ENCODE measurements at regions not wholly inside any gene's neighbourhood (a gene's known extent, or its start where the extent isn't known, plus 50 kb on each side); places are given as distances from the start of the nearest gene placed in this dataset.

- no peak for DNase-seq (ENCODE audit: extremely low spot score, unreplicated experiment)
- no peaks in the 10 kb centered on the region for H3K9me3 Mint-ChIP-seq (ENCODE audit: unreplicated experiment)
Observed at GRCh38 chr6:23940466-23940865, 185.5 kb upstream of the NRSN1 start.

GRCh38 chr6:23951691-23952090 lies 174.3 kb upstream of the NRSN1 start:
- no peak for DNase-seq (ENCODE audit: extremely low spot score, unreplicated experiment)
- TF ChIP-seq CTCF (IDR thresholded peaks at IDR 0.05): no peak
- no peaks in the 10 kb centered on the region for H3K9me3 Mint-ChIP-seq (ENCODE audit: unreplicated experiment)
- no peaks in the 10 kb centered on the region for H3K36me3 Mint-ChIP-seq (ENCODE audit: unreplicated experiment)
- H3K27me3 Mint-ChIP-seq (ENCODE audit: unreplicated experiment): no peaks in the 10 kb centered on the region
- H3K4me1 Mint-ChIP-seq (ENCODE audit: unreplicated experiment): no peaks in the 10 kb centered on the region
- H3K27ac Mint-ChIP-seq (ENCODE audit: unreplicated experiment): no peak overlapping the region
- H3K4me3 Mint-ChIP-seq (ENCODE audit: unreplicated experiment): no peak overlapping the region

More at GRCh38 chr6:23940466-23940865, 185.5 kb upstream of the NRSN1 start:
- no peaks in the 10 kb centered on the region for H3K36me3 Mint-ChIP-seq (ENCODE audit: unreplicated experiment)
- no peaks in the 10 kb centered on the region for H3K4me1 Mint-ChIP-seq (ENCODE audit: unreplicated experiment)
- no peaks in the 10 kb centered on the region for H3K27me3 Mint-ChIP-seq (ENCODE audit: unreplicated experiment)
- TF ChIP-seq CTCF (IDR thresholded peaks at IDR 0.05): no peak
- H3K4me3 Mint-ChIP-seq (ENCODE audit: unreplicated experiment): no peak overlapping the region
- no peak overlapping the region for H3K27ac Mint-ChIP-seq (ENCODE audit: unreplicated experiment)

GRCh38 chr6:23952245-23952644 lies 173.8 kb upstream of the NRSN1 start:
- Mint-ChIP-seq H3K4me1 (ENCODE audit: unreplicated experiment) (no peaks in the 10 kb centered on the region), H3K27me3 (ENCODE audit: unreplicated experiment) (no peaks in the 10 kb centered on the region), H3K36me3 (ENCODE audit: unreplicated experiment) (no peaks in the 10 kb centered on the region), H3K4me3 (ENCODE audit: unreplicated experiment) (no peak overlapping the region), H3K27ac (ENCODE audit: unreplicated experiment) (no peak overlapping the region), H3K9me3 (ENCODE audit: unreplicated experiment) (no peaks in the 10 kb centered on the region)
- no peak for TF ChIP-seq CTCF (IDR thresholded peaks at IDR 0.05)
- DNase-seq (ENCODE audit: extremely low spot score, unreplicated experiment): no peak

- Mint-ChIP-seq H3K36me3 (ENCODE audit: unreplicated experiment) (no peaks in the 10 kb centered on the region), H3K27ac (ENCODE audit: unreplicated experiment) (no peak overlapping the region), H3K4me3 (ENCODE audit: unreplicated experiment) (no peak overlapping the region), H3K27me3 (ENCODE audit: unreplicated experiment) (no peaks in the 10 kb centered on the region), H3K9me3 (ENCODE audit: unreplicated experiment) (no peaks in the 10 kb centered on the region), H3K4me1 (ENCODE audit: unreplicated experiment) (no peaks in the 10 kb centered on the region)
- no peak for TF ChIP-seq CTCF (IDR thresholded peaks at IDR 0.05)
- DNase-seq (ENCODE audit: extremely low spot score, unreplicated experiment): no peak
Observed at GRCh38 chr6:23953976-23954375, 172.0 kb upstream of the NRSN1 start.

GRCh38 chr6:23957017-23957416 lies 169.0 kb upstream of the NRSN1 start:
- H3K27me3 Mint-ChIP-seq (ENCODE audit: unreplicated experiment): no peaks in the 10 kb centered on the region
- DNase-seq (ENCODE audit: extremely low spot score, unreplicated experiment): no peak
- no peak for TF ChIP-seq CTCF (IDR thresholded peaks at IDR 0.05)
- H3K36me3 Mint-ChIP-seq (ENCODE audit: unreplicated experiment): no peaks in the 10 kb centered on the region
- no peak overlapping the region for H3K27ac Mint-ChIP-seq (ENCODE audit: unreplicated experiment)
- H3K4me1 Mint-ChIP-seq (ENCODE audit: unreplicated experiment): no peaks in the 10 kb centered on the region
- no peaks in the 10 kb centered on the region for H3K9me3 Mint-ChIP-seq (ENCODE audit: unreplicated experiment)
- H3K4me3 Mint-ChIP-seq (ENCODE audit: unreplicated experiment): no peak overlapping the region

Data from osteocyte (in vitro differentiated cells).